Lower lobe of right lung (tissue), 2 donors: ENCODE measurements at regions not wholly inside any gene's neighbourhood (a gene's known extent, or its start where the extent isn't known, plus 50 kb on each side); places are given as distances from the start of the nearest gene placed in this dataset.

ENCODE experiments used
- ATAC-seq, 2 donors: fragments of 200-7000 bp; cut with Tn5 transposase; one replicate each; pipeline ENCODE4 v1.9.1; 2020 to 2022; ENCODE audit warnings: mild to moderate bottlenecking in 2 of 2, moderate library complexity in 2 of 2
- DNase-seq: peaks from one replicate; pipeline ENCODE4 v3.0.0-alpha.2; 2020
- H3K27ac ChIP-seq: fragments of 200-600 bp; one replicate; pipeline ENCODE4 v1.8.0; 2022
- H3K27me3 ChIP-seq: fragments of 200-600 bp; one replicate; pipeline ENCODE4 v1.8.0; 2022; ENCODE audit warnings: low read depth
- H3K36me3 ChIP-seq: fragments of 200-600 bp; one replicate; pipeline ENCODE4 v1.8.0; 2022; ENCODE audit warnings: mild to moderate bottlenecking
- H3K4me1 ChIP-seq: fragments of 200-600 bp; one replicate; pipeline ENCODE4 v1.8.0; 2022
- H3K4me3 ChIP-seq: fragments of 200-600 bp; one replicate; pipeline ENCODE4 v1.8.0; 2022; ENCODE audit warnings: mild to moderate bottlenecking
- H3K9me3 ChIP-seq: fragments of 200-600 bp; one replicate; pipeline ENCODE4 v1.8.0; 2022
- CTCF ChIP-seq: fragments of 200-600 bp; IDR thresholded peaks from one replicate; pipeline ENCODE4 v1.8.0; 2022; ENCODE audit warnings: antibody characterized with exemption, mild to moderate bottlenecking
- intact Hi-C: fragments of 100-400 bp; cut with DNase I; formaldehyde crosslinking; loops from one replicate; pipeline ENCODE4 v1.11.0; 2022
- donor health status: DM: no; HTN: yes; CAD: no; lungs with severe emphysema.

GRCh38 chr3:177947901-177948300, 588.3 kb upstream of the KCNMB2 start:
- no peaks in the 10 kb centered on the region for H3K9me3 ChIP-seq
- TF ChIP-seq CTCF: no peak
- H3K4me1 ChIP-seq: no peaks in the 10 kb centered on the region
- intact Hi-C loops: no loop called here
- H3K4me3 ChIP-seq: no peak overlapping the region
- no peaks in the 10 kb centered on the region for H3K27me3 ChIP-seq
- ATAC-seq (no peak), DNase-seq (no peak)
- H3K27ac ChIP-seq: no peak overlapping the region
- H3K36me3 ChIP-seq: no peaks in the 10 kb centered on the region

- Histone ChIP-seq H3K36me3 (no peaks in the 10 kb centered on the region), H3K27me3 (no peaks in the 10 kb centered on the region), H3K4me3 (no peak overlapping the region), H3K27ac (no peak overlapping the region), H3K9me3 (no peaks in the 10 kb centered on the region), H3K4me1 (no peaks in the 10 kb centered on the region)
- no peak for ATAC-seq
- intact Hi-C loops: no loop called here
- DNase-seq: no peak
- TF ChIP-seq CTCF: no peak
These were observed 587.4 kb upstream of the KCNMB2 start for GRCh38 chr3:177948716-177949425.

- Histone ChIP-seq H3K36me3 (no peaks in the 10 kb centered on the region), H3K27ac (no peak overlapping the region), H3K9me3 (no peaks in the 10 kb centered on the region), H3K4me3 (no peak overlapping the region), H3K27me3 (no peaks in the 10 kb centered on the region), H3K4me1 (no peaks in the 10 kb centered on the region)
- no peak for TF ChIP-seq CTCF
- ATAC-seq: no peak
- no peak for DNase-seq
- intact Hi-C loops: no loop called here
These were observed 577.0 kb upstream of the KCNMB2 start for GRCh38 chr3:177959188-177959587.

GRCh38 chr3:177960014-177960413, 576.2 kb upstream of the KCNMB2 start:
- intact Hi-C loops: no loop called here
- no peak overlapping the region for H3K4me3 ChIP-seq
- H3K27me3 ChIP-seq: no peaks in the 10 kb centered on the region
- H3K36me3 ChIP-seq: no peaks in the 10 kb centered on the region
- no peak overlapping the region for H3K27ac ChIP-seq
- no peaks in the 10 kb centered on the region for H3K9me3 ChIP-seq
- no peak for DNase-seq
- no peak for ATAC-seq
- TF ChIP-seq CTCF: no peak
- no peaks in the 10 kb centered on the region for H3K4me1 ChIP-seq

- DNase-seq (no peak), ATAC-seq (no peak)
- H3K4me1 ChIP-seq: no peaks in the 10 kb centered on the region
- no peak overlapping the region for H3K4me3 ChIP-seq
- TF ChIP-seq CTCF: no peak
- intact Hi-C loops: no loop called here
- H3K9me3 ChIP-seq: no peaks in the 10 kb centered on the region
- H3K27ac ChIP-seq: no peak overlapping the region
- H3K27me3 ChIP-seq: no peaks in the 10 kb centered on the region
- H3K36me3 ChIP-seq: no peaks in the 10 kb centered on the region
These were observed 575.5 kb upstream of the KCNMB2 start for GRCh38 chr3:177960722-177961121.
